H1 (cell line): ENCODE measurements at regions not wholly inside any gene's neighbourhood (a gene's known extent, or its start where the extent isn't known, plus 50 kb on each side); places are given as distances from the start of the nearest gene placed in this dataset.

ENCODE experiments used
- CTCF ChIA-PET: fragments of 300-600 bp; sonication (Branson Sonifier 250); formaldehyde crosslinking; loops from one replicate; lab custom pipeline; 2021; ENCODE audit not compliant: partially characterized antibody; lab: Charles Lee
- POLR2A ChIA-PET: fragments of 300-600 bp; sonication (Branson Sonifier 250); formaldehyde crosslinking; loops from one replicate; lab custom pipeline; 2021; ENCODE audit warnings: inconsistent platforms; ENCODE audit not compliant: partially characterized antibody; lab: Charles Lee
- DNase-seq, 2 experiments: peaks; one replicate each; pipeline versions ENCODE4 v3.0.0 to v3.0.0-alpha.2; 2010 to 2022; ENCODE audit warnings: low spot score in 2 of 2, low read depth in 1 of 2, mixed read lengths in 1 of 2
- FAIRE-seq: peaks from 2 replicates; lab custom pipeline; 2011; peaks lifted over from hg19 to GRCh38; lab: Jason Lieb, UNC
- H2AFZ ChIP-seq: 2 replicates; pipeline ENCODE4 v1.8.1; 2012; ENCODE audit warnings: low read length, inconsistent platforms
- H2AK5ac ChIP-seq: 2 replicates; pipeline ENCODE4 v1.6.1; 2013; ENCODE audit warnings: low read depth, low read length
- H2BK120ac ChIP-seq: replicated peaks from 2 replicates; pipeline ENCODE3; 2013; ENCODE audit warnings: low read depth, low read length, inconsistent platforms
- H2BK12ac ChIP-seq: 2 replicates; pipeline ENCODE4 v1.6.1; 2013; ENCODE audit warnings: low read depth, low read length
- H2BK15ac ChIP-seq: 2 replicates; pipeline ENCODE4 v1.6.1; 2013; ENCODE audit warnings: low read length
- H2BK20ac ChIP-seq: 2 replicates; pipeline ENCODE4 v1.6.1; 2013; ENCODE audit warnings: low read length
- H2BK5ac ChIP-seq: 2 replicates; pipeline ENCODE4 v1.6.1; 2013; ENCODE audit warnings: low read depth, low read length
- H3K14ac ChIP-seq: 2 replicates; pipeline ENCODE4 v1.6.1; 2013; ENCODE audit warnings: inconsistent platforms; ENCODE audit not compliant: insufficient read length
- H3K18ac ChIP-seq: 2 replicates; pipeline ENCODE4 v1.6.1; 2013; ENCODE audit warnings: low read length; ENCODE audit errors: extremely low read depth
- H3K23ac ChIP-seq: 2 replicates; pipeline ENCODE4 v1.6.1; 2013; ENCODE audit warnings: inconsistent platforms; ENCODE audit not compliant: insufficient read length
- H3K23me2 ChIP-seq: 2 replicates; pipeline ENCODE4 v1.6.1; 2013; ENCODE audit warnings: low read depth, low read length
- H3K27ac ChIP-seq: 2 replicates; pipeline ENCODE4 v1.6.1; 2011; ENCODE audit warnings: low read depth, low read length, inconsistent platforms
- H3K27me3 ChIP-seq, 4 experiments: replicated peaks in 1 of 4; 1 replicate in 1 of 4; 2 replicates in 3 of 4; pipeline versions ENCODE4 v1.6.1 to v1.8.1; 2011 to 2013; ENCODE audit warnings: low read length in 3 of 4, mild to moderate bottlenecking in 3 of 4, inconsistent platforms in 2 of 4, mixed read lengths in 2 of 4, moderate library complexity in 1 of 4; ENCODE audit not compliant: control insufficient read depth in 3 of 4, insufficient read depth in 3 of 4; ENCODE audit errors: extremely low read depth in 1 of 4
- H3K36me3 ChIP-seq, 4 experiments: 2 replicates each; pipeline versions ENCODE4 v1.6.1 to v1.8.1; 2011 to 2013; ENCODE audit warnings: mild to moderate bottlenecking in 4 of 4, low read length in 3 of 4, moderate library complexity in 2 of 4, control low read depth in 1 of 4, inconsistent platforms in 1 of 4; ENCODE audit not compliant: insufficient read depth in 4 of 4, control insufficient read depth in 2 of 4
- H3K4ac ChIP-seq: replicated peaks from 2 replicates; pipeline ENCODE3; 2013; ENCODE audit warnings: low read length, low read depth, mixed read lengths, inconsistent platforms; ENCODE audit not compliant: insufficient read length
- H3K4me1 ChIP-seq, 4 experiments: replicated peaks in 1 of 4; 1 replicate in 1 of 4; 2 replicates in 3 of 4; pipeline versions ENCODE4 v1.6.1 to v1.8.1; 2011 to 2013; ENCODE audit warnings: low read length in 3 of 4, inconsistent platforms in 2 of 4, mixed read lengths in 1 of 4; ENCODE audit not compliant: insufficient read depth in 4 of 4, control insufficient read depth in 3 of 4
- H3K4me2 ChIP-seq, 2 experiments: 2 replicates each; pipeline versions ENCODE4 v1.6.1 to v1.8.1; 2011 to 2013; ENCODE audit warnings: low read depth in 2 of 2, low read length in 2 of 2, control low read depth in 1 of 2, inconsistent platforms in 1 of 2, mild to moderate bottlenecking in 1 of 2; ENCODE audit not compliant: insufficient read depth in 1 of 2
- H3K4me3 ChIP-seq, 4 experiments: fragments of 200-600, 300-600 bp in 1 of 4; sonication (generic), shearing (Covaris generic), sonication (Bioruptor Twin) in 1 of 4; 2 replicates each; pipeline versions ENCODE4 v1.5.1 to v1.8.1; 2011 to 2016; ENCODE audit warnings: low read length in 4 of 4, low read depth in 3 of 4, control low read depth in 2 of 4, inconsistent platforms in 2 of 4, mild to moderate bottlenecking in 2 of 4, mixed read lengths in 1 of 4, moderate library complexity in 1 of 4; ENCODE audit not compliant: insufficient read depth in 2 of 4; ENCODE audit errors: extremely low read depth in 1 of 4
- H3K56ac ChIP-seq: replicated peaks from 2 replicates; pipeline ENCODE3; 2013; ENCODE audit warnings: low read depth, mild to moderate bottlenecking, mixed read lengths, low read length, inconsistent platforms; ENCODE audit not compliant: insufficient read length
- H3K79me1 ChIP-seq: 2 replicates; pipeline ENCODE4 v1.6.1; 2013; ENCODE audit warnings: low read depth, low read length, control low read depth
- H3K79me2 ChIP-seq, 2 experiments: 2 replicates each; pipeline versions ENCODE4 v1.6.1 to v1.8.1; 2012 to 2013; ENCODE audit warnings: low read length in 2 of 2, mild to moderate bottlenecking in 2 of 2, inconsistent platforms in 1 of 2; ENCODE audit not compliant: insufficient read depth in 2 of 2, control insufficient read depth in 1 of 2
- H3K9ac ChIP-seq, 4 experiments: replicated peaks in 1 of 4; 1 replicate in 1 of 4; 2 replicates in 3 of 4; pipeline versions ENCODE4 v1.6.1 to v1.8.1; 2011 to 2013; ENCODE audit warnings: low read depth in 3 of 4, low read length in 3 of 4, control low read depth in 2 of 4, mild to moderate bottlenecking in 2 of 4, moderate library complexity in 2 of 4, inconsistent platforms in 1 of 4; ENCODE audit errors: extremely low read depth in 1 of 4
- H3K9me3 ChIP-seq, 2 experiments: 2 replicates each; pipeline versions ENCODE4 v1.6.1 to v1.8.1; 2012 to 2013; ENCODE audit warnings: mild to moderate bottlenecking in 2 of 2, moderate library complexity in 2 of 2, control low read depth in 1 of 2, inconsistent platforms in 1 of 2, low read depth in 1 of 2, low read length in 1 of 2, mixed read lengths in 1 of 2; ENCODE audit not compliant: insufficient read depth in 2 of 2
- H4K20me1 ChIP-seq, 2 experiments: replicated peaks in 1 of 2; 2 replicates each; pipeline versions ENCODE3 to v1.8.1; 2011 to 2013; ENCODE audit warnings: inconsistent platforms in 2 of 2, low read length in 2 of 2, mild to moderate bottlenecking in 1 of 2; ENCODE audit not compliant: insufficient read depth in 2 of 2, control insufficient read depth in 1 of 2
- H4K5ac ChIP-seq: 2 replicates; pipeline ENCODE4 v1.6.1; 2013; ENCODE audit warnings: low read length, low read depth, mixed read lengths, inconsistent platforms; ENCODE audit not compliant: insufficient read length
- H4K8ac ChIP-seq: 2 replicates; pipeline ENCODE4 v1.8.0; 2013; ENCODE audit warnings: mild to moderate bottlenecking, moderate library complexity, low read length, inconsistent platforms; ENCODE audit not compliant: insufficient read depth; ENCODE audit errors: extremely low read depth
- H4K91ac ChIP-seq: replicated peaks from 2 replicates; pipeline ENCODE3; 2013; ENCODE audit warnings: low read length, mixed read lengths, inconsistent platforms; ENCODE audit not compliant: insufficient read length
- GTF2F1 ChIP-seq: IDR thresholded peaks from 2 replicates; pipeline ENCODE4 v1.6.1; 2012; ENCODE audit warnings: low read depth, low read length, improper control_type of control experiment, borderline replicate concordance
- HDAC2 ChIP-seq, 2 experiments: fragments of 300-600 bp in 1 of 2; sonication (generic) in 1 of 2; IDR thresholded peaks; 2 replicates each; pipeline ENCODE4 v1.6.1; 2011 to 2012; ENCODE audit warnings: low read depth in 2 of 2, low read length in 2 of 2, mild to moderate bottlenecking in 2 of 2, moderate library complexity in 2 of 2, borderline replicate concordance in 1 of 2, inconsistent platforms in 1 of 2
- NANOG ChIP-seq: IDR thresholded peaks from 2 replicates; pipeline ENCODE4 v1.6.1; 2011; ENCODE audit warnings: low read length, low read depth, mild to moderate bottlenecking, inconsistent platforms; ENCODE audit not compliant: insufficient read depth, poor library complexity, severe bottlenecking
- WGBS, 2 experiments: shearing (Covaris generic) in 1 of 2; methylation state at CpG; one replicate each; pipeline versions ENCODE4 v1.1.6 to v1.1.7; 2013 to 2015; ENCODE audit warnings: low lambda C conversion rate in 2 of 2, mixed read lengths in 2 of 2, inconsistent platforms in 1 of 2, low coverage in 1 of 2, missing lambda C conversion rate in 1 of 2; ENCODE audit not compliant: insufficient replicate concordance in 2 of 2, insufficient coverage in 1 of 2, insufficient read length in 1 of 2; ENCODE audit errors: extremely low coverage in 1 of 2, missing lambda C conversion rate in 1 of 2; 5-methylcytosine and 5-hydroxymethylcytosine counted together
- TF ChIP-seq, protein P1 (sequence below): IDR thresholded peaks from 2 replicates; pipeline ENCODE4 v1.6.1; 2012; ENCODE audit warnings: low read length, inconsistent platforms
- TF ChIP-seq, protein P2 (sequence below): IDR thresholded peaks from 2 replicates; pipeline ENCODE4 v1.6.1; 2012; ENCODE audit warnings: inconsistent platforms

DNA sequence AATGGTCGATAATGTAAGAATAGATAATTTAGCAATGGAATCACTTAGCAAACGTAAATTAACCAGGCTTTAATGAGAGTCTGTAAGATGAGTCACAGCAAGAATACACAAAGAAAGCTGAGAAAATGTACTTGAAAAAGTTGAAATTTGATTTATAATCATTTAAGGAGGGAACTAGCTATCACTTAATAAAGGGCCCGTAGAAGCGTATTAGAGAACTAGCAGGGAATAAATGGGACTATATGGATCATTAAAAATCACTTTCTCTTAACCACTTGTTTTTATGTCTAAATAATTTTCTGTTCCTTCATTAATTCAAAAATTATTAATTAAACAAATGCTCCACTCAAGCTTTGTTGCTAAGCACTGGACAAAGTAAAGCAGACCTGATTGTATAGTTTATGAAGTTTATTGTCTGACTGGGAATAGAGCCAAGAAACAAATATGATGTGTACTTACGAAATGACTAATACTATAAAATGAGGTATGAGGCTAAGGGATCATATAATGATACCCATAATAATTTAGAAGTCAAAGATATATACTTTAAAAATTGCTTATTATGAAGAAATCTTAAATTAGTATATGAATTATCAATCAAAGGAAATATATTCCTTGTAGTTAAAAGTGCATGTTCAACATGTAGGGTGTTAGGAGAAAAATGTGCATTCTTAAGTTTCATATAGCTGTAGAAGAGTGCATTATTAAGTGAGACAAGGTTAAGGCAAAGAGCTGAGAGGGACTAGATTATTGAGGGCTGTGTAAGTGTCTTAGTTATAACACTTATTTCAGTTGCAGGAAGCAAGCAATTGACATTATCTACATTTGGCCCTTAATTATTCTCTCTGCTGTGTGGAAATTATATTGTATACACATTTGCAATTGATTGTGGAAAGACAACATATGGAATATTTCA is 196.8 kb downstream of the PRDM9 start:
- Histone ChIP-seq H3K4me2 (no peak overlapping the region), H3K9ac (no peak overlapping the region), H3K79me1 (no peaks in the 10 kb centered on the region), H2AK5ac (no peak overlapping the region), H4K20me1 (no peaks in the 10 kb centered on the region), H3K18ac (no peak overlapping the region), H3K79me2 (no peaks in the 10 kb centered on the region), H4K91ac (no peak overlapping the region), H3K4me3 (no peak overlapping the region), H3K4ac (no peak overlapping the region), H2BK15ac (no peak overlapping the region), H4K8ac (no peak overlapping the region), H3K23ac (no peak overlapping the region), H3K9me3 (no peaks in the 10 kb centered on the region), H2BK120ac (no peak overlapping the region), H2BK5ac (no peak overlapping the region), H3K36me3 (no peaks in the 10 kb centered on the region), H2AFZ (no peak overlapping the region), H3K23me2 (no peaks in the 10 kb centered on the region), H3K27ac (no peak overlapping the region), H3K27me3 (no peaks in the 10 kb centered on the region), H2BK20ac (no peak overlapping the region), H4K5ac (no peak overlapping the region), H3K14ac (no peak overlapping the region), H3K4me1 (no peaks in the 10 kb centered on the region), H2BK12ac (no peak overlapping the region), H3K56ac (no peak overlapping the region)
- CTCF ChIA-PET, result interaction anchor here (1.0 kb wide), 1 partner anchor 291 kb away, joined by 3 read pairs; no protein-coding TSS in a partner anchor
- POLR2A ChIA-PET, result no interaction called here
- no peak for FAIRE-seq
- WGBS, 2 experiments, result 94 to 100% methylated on average over 1 to 5 of the region's 5 CpGs
- DNase-seq, result no peak
- no peak for TF ChIP-seq NANOG
- no peak for TF ChIP-seq GTF2F1
- TF ChIP-seq, protein P1, sequence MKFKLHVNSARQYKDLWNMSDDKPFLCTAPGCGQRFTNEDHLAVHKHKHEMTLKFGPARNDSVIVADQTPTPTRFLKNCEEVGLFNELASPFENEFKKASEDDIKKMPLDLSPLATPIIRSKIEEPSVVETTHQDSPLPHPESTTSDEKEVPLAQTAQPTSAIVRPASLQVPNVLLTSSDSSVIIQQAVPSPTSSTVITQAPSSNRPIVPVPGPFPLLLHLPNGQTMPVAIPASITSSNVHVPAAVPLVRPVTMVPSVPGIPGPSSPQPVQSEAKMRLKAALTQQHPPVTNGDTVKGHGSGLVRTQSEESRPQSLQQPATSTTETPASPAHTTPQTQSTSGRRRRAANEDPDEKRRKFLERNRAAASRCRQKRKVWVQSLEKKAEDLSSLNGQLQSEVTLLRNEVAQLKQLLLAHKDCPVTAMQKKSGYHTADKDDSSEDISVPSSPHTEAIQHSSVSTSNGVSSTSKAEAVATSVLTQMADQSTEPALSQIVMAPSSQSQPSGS, result no peak
- no peak for TF ChIP-seq HDAC2 (IDR thresholded peaks at IDR 0.05; ENCODE audit: borderline replicate concordance in 1 of 2, low read depth in 2 of 2, low read length in 2 of 2)
- TF ChIP-seq, protein P2, sequence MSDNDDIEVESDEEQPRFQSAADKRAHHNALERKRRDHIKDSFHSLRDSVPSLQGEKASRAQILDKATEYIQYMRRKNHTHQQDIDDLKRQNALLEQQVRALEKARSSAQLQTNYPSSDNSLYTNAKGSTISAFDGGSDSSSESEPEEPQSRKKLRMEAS, result no peak
